Adipocyte (in vitro differentiated cells): ENCODE measurements at regions not wholly inside any gene's neighbourhood (a gene's known extent, or its start where the extent isn't known, plus 50 kb on each side); places are given as distances from the start of the nearest gene placed in this dataset.

Source experiments
- DNase-seq: peaks from one replicate; pipeline ENCODE4 v3.0.0-alpha.2; 2015; ENCODE audit warnings: low read depth
- H3K27me3 ChIP-seq: replicated peaks from 2 replicates; pipeline ENCODE4 v1.7.0; 2013; ENCODE audit warnings: mild to moderate bottlenecking, low read length, moderate library complexity; ENCODE audit not compliant: control insufficient read depth, insufficient read depth
- H3K36me3 ChIP-seq: 2 replicates; pipeline ENCODE4 v1.7.0; 2013; ENCODE audit warnings: low read length, mild to moderate bottlenecking, moderate library complexity; ENCODE audit not compliant: control insufficient read depth, insufficient read depth, severe bottlenecking
- H3K4me1 ChIP-seq: 2 replicates; pipeline ENCODE4 v1.7.0; 2013; ENCODE audit warnings: mild to moderate bottlenecking, low read length, moderate library complexity; ENCODE audit not compliant: control insufficient read depth, insufficient read depth
- H3K4me3 ChIP-seq: 2 replicates; pipeline ENCODE4 v1.7.0; 2013; ENCODE audit warnings: mild to moderate bottlenecking, low read length, moderate library complexity
- H3K9ac ChIP-seq: 2 replicates; pipeline ENCODE4 v1.7.0; 2013; ENCODE audit warnings: mild to moderate bottlenecking, low read length, moderate library complexity
- H3K9me3 ChIP-seq: 2 replicates; pipeline ENCODE4 v1.7.0; 2013; ENCODE audit warnings: mild to moderate bottlenecking, low read length, moderate library complexity; ENCODE audit not compliant: control insufficient read depth

GRCh38 chr3:132898141-132898540 lies 140.1 kb upstream of the TMEM108 start:
- H3K4me3 ChIP-seq: no peak overlapping the region
- no peak for DNase-seq
- no peaks in the 10 kb centered on the region for H3K9me3 ChIP-seq
- no peak overlapping the region for H3K9ac ChIP-seq
- no peaks in the 10 kb centered on the region for H3K27me3 ChIP-seq
- H3K4me1 ChIP-seq: no peaks in the 10 kb centered on the region
- H3K36me3 ChIP-seq: no peaks in the 10 kb centered on the region

- DNase-seq: no peak
- no peaks in the 10 kb centered on the region for H3K9me3 ChIP-seq
- no peaks in the 10 kb centered on the region for H3K4me1 ChIP-seq
- no peaks in the 10 kb centered on the region for H3K27me3 ChIP-seq
- no peak overlapping the region for H3K9ac ChIP-seq
- no peak overlapping the region for H3K4me3 ChIP-seq
- no peaks in the 10 kb centered on the region for H3K36me3 ChIP-seq
These were observed 145.2 kb upstream of the TMEM108 start for GRCh38 chr3:132892956-132893355.

- Histone ChIP-seq H3K36me3 (no peaks in the 10 kb centered on the region), H3K4me3 (no peak overlapping the region), H3K27me3 (no peaks in the 10 kb centered on the region), H3K9me3 (no peaks in the 10 kb centered on the region), H3K9ac (no peak overlapping the region), H3K4me1 (no peaks in the 10 kb centered on the region)
- DNase-seq: no peak
These were observed 156.3 kb upstream of the TMEM108 start for GRCh38 chr3:132881756-132882409.

GRCh38 chr3:132880986-132881385 lies 157.2 kb upstream of the TMEM108 start:
- H3K36me3 ChIP-seq: no peaks in the 10 kb centered on the region
- H3K4me1 ChIP-seq: no peaks in the 10 kb centered on the region
- H3K4me3 ChIP-seq: no peak overlapping the region
- no peak for DNase-seq
- no peaks in the 10 kb centered on the region for H3K27me3 ChIP-seq
- H3K9ac ChIP-seq: no peak overlapping the region
- H3K9me3 ChIP-seq: no peaks in the 10 kb centered on the region

- Histone ChIP-seq H3K4me3 (no peak overlapping the region), H3K9ac (no peak overlapping the region), H3K9me3 (no peaks in the 10 kb centered on the region), H3K27me3 (no peaks in the 10 kb centered on the region), H3K36me3 (no peaks in the 10 kb centered on the region), H3K4me1 (no peaks in the 10 kb centered on the region)
- no peak for DNase-seq
These were observed 157.4 kb upstream of the NPHP3 start for GRCh38 chr3:132879656-132880055.

- Histone ChIP-seq H3K9me3 (no peaks in the 10 kb centered on the region), H3K27me3 (no peaks in the 10 kb centered on the region)
- no peak for DNase-seq
These were observed 152.5 kb upstream of the NPHP3 start for GRCh38 chr3:132874701-132875100.

GRCh38 chr3:132872711-132873110 lies 150.5 kb upstream of the NPHP3 start:
- no peaks in the 10 kb centered on the region for H3K36me3 ChIP-seq
- peaks cover 5% of the 10 kb centered on the region for H3K4me1 ChIP-seq
- H3K27me3 ChIP-seq: no peaks in the 10 kb centered on the region
- no peaks in the 10 kb centered on the region for H3K9me3 ChIP-seq
- no peak for DNase-seq
- H3K4me3 ChIP-seq: no peak overlapping the region
- no peak overlapping the region for H3K9ac ChIP-seq

More at GRCh38 chr3:132874701-132875100, 152.5 kb upstream of the NPHP3 start:
- Histone ChIP-seq H3K9ac (no peak overlapping the region), H3K36me3 (no peaks in the 10 kb centered on the region), H3K4me1 (peaks cover 4% of the 10 kb centered on the region), H3K4me3 (no peak overlapping the region)

GRCh38 chr3:132871956-132872355 lies 149.7 kb upstream of the NPHP3 start:
- peaks cover 12% of the 10 kb centered on the region for H3K4me1 ChIP-seq
- DNase-seq: no peak
- H3K36me3 ChIP-seq: no peaks in the 10 kb centered on the region
- no peak overlapping the region for H3K9ac ChIP-seq
- no peaks in the 10 kb centered on the region for H3K9me3 ChIP-seq
- no peaks in the 10 kb centered on the region for H3K27me3 ChIP-seq
- H3K4me3 ChIP-seq: no peak overlapping the region

GRCh38 chr3:132870541-132870940 lies 148.3 kb upstream of the NPHP3 start:
- H3K36me3 ChIP-seq: no peaks in the 10 kb centered on the region
- H3K9ac ChIP-seq: no peak overlapping the region
- no peak for DNase-seq
- no peaks in the 10 kb centered on the region for H3K27me3 ChIP-seq
- peaks cover 13% of the 10 kb centered on the region for H3K4me1 ChIP-seq
- H3K9me3 ChIP-seq: no peaks in the 10 kb centered on the region
- H3K4me3 ChIP-seq: no peak overlapping the region

- DNase-seq: peak; percentile 1
- H3K4me1 ChIP-seq: peaks cover 10% of the 10 kb centered on the region
These were observed 145.7 kb upstream of the NPHP3 start for GRCh38 chr3:132867956-132868355.

GRCh38 chr3:132867526-132867925 lies 145.3 kb upstream of the NPHP3 start:
- no peak for DNase-seq
- H3K36me3 ChIP-seq: no peaks in the 10 kb centered on the region
- no peaks in the 10 kb centered on the region for H3K9me3 ChIP-seq
- H3K4me1 ChIP-seq: peaks cover 9% of the 10 kb centered on the region
- H3K9ac ChIP-seq: no peak overlapping the region
- H3K27me3 ChIP-seq: no peaks in the 10 kb centered on the region
- no peak overlapping the region for H3K4me3 ChIP-seq

More at GRCh38 chr3:132867956-132868355, 145.7 kb upstream of the NPHP3 start:
- Histone ChIP-seq H3K9ac (no peak overlapping the region), H3K4me3 (no peak overlapping the region), H3K36me3 (no peaks in the 10 kb centered on the region), H3K9me3 (no peaks in the 10 kb centered on the region), H3K27me3 (no peaks in the 10 kb centered on the region)

GRCh38 chr3:132857317-132857716 lies 135.1 kb upstream of the NPHP3 start:
- Histone ChIP-seq H3K4me1 (no peaks in the 10 kb centered on the region), H3K9ac (no peak overlapping the region), H3K27me3 (no peaks in the 10 kb centered on the region), H3K4me3 (no peak overlapping the region), H3K9me3 (no peaks in the 10 kb centered on the region), H3K36me3 (no peaks in the 10 kb centered on the region)
- DNase-seq: no peak
